Pancreas (tissue), 10 donors: ENCODE measurements at regions not wholly inside any gene's neighbourhood (a gene's known extent, or its start where the extent isn't known, plus 50 kb on each side); places are given as distances from the start of the nearest gene placed in this dataset.
A peak's percentile ranks its signal among the peaks of the same experiment; 100 is the strongest.
"Not testable (repeated sequence)": the region's sequence is repeated elsewhere in the genome, so short reads cannot be mapped to it uniquely, and the experiment has no call there.

ENCODE experiments used
- ATAC-seq, 4 donors: fragments of 200-7000 bp; cut with Tn5 transposase; one replicate each; pipeline versions ENCODE4 v1.8.0 to v1.9.1; 2020; ENCODE audit warnings: mild to moderate bottlenecking in 4 of 4, moderate library complexity in 4 of 4
- DNase-seq, 6 donors: peaks; one replicate each; pipeline ENCODE4 v3.0.0-alpha.2; 2020
- FAIRE-seq: peaks from 2 replicates; lab custom pipeline; 2012; peaks lifted over from hg19 to GRCh38; lab: Jason Lieb, UNC
- H3K27ac ChIP-seq, 4 donors: fragments of 200-600 bp; sonication (generic); 1 replicate in 3 of 4; 2 replicates in 1 of 4; pipeline versions ENCODE4 v1.5.0 to v1.8.0; 2020
- H3K27me3 ChIP-seq, 4 donors: fragments of 200-600 bp; one replicate each; pipeline ENCODE4 v1.8.0; 2021
- H3K36me3 ChIP-seq, 3 donors: fragments of 200-600 bp; sonication (generic) in 1 of 3; one replicate each; pipeline versions ENCODE4 v1.5.0 to v1.8.0; 2020 to 2021
- H3K4me1 ChIP-seq, 3 donors: fragments of 200-600 bp; one replicate each; pipeline ENCODE4 v1.8.0; 2021
- H3K4me3 ChIP-seq, 4 donors: fragments of 200-600 bp; sonication (generic) in 2 of 4; one replicate each; pipeline versions ENCODE4 v1.5.0 to v1.8.0; 2020 to 2021
- H3K9me3 ChIP-seq, 4 donors: fragments of 200-600 bp; one replicate each; pipeline ENCODE4 v1.8.0; 2021
- WGBS, 2 donors: extraction: QIAGEN DNeasy Blood & Tissue Kit; methylation state at CpG; one replicate each; pipeline ENCODE4 v1.1.7; 2013; 5-methylcytosine and 5-hydroxymethylcytosine counted together
- intact Hi-C, 3 donors: fragments of 100-400 bp; cut with DNase I; formaldehyde crosslinking; loops; one replicate each; pipeline versions ENCODE4 v1.11.1 to v1.14.2; 2022
- donor health status: healthy with polysubstance abuse.
- donor health status: DM: no; HTN: no; CAD: no; lungs with moderate emphysema.
- donor health status: DM: no; HTN: no; CAD: no.
- donor health status: control.
- donor health status: control.
- donor health status: Bipolar disorder and iron deficiency.
- donor health status: DM: yes; HTN: yes; CAD: no.
- donor health status: DM: no; HTN: no; CAD: no.
- donor health status: DM: no; HTN: no; CAD: no.
- donor health status: DM: yes; HTN: yes; CAD: no.

- FAIRE-seq, intact Hi-C loops, H3K27me3 ChIP-seq, H3K4me1 ChIP-seq, H3K9me3 ChIP-seq, H3K27ac ChIP-seq, H3K36me3 ChIP-seq, DNase-seq, H3K4me3 ChIP-seq: not testable (repeated sequence)
- WGBS, 2 donors, result no CpG with 5 or more reads among the region's 22 CpGs
- peak in 2 of 4 donors; percentile 45 to 47 for ATAC-seq
Observed at GRCh38 chr21:7626151-7626748, 2895.1 kb upstream of the TPTE start.
